Gastroesophageal sphincter (tissue), 4 donors: ENCODE measurements at regions not wholly inside any gene's neighbourhood (a gene's known extent, or its start where the extent isn't known, plus 50 kb on each side); places are given as distances from the start of the nearest gene placed in this dataset.

ENCODE experiments used
- ATAC-seq: fragments of 150-250 bp; one replicate; pipeline ENCODE4 v1.9.1; 2016; ENCODE audit warnings: mild to moderate bottlenecking, moderate library complexity
- H3K27ac ChIP-seq, 4 donors: fragments of 200-600 bp; sonication (generic) in 3 of 4; 1 replicate in 3 of 4; 2 replicates in 1 of 4; pipeline ENCODE4 v1.5.1; 2016 to 2019
- H3K27me3 ChIP-seq: fragments of 200-600 bp; sonication (generic); one replicate; pipeline ENCODE4 v1.5.1; 2019
- H3K36me3 ChIP-seq, 2 donors: fragments of 200-600 bp; sonication (generic); one replicate each; pipeline ENCODE4 v1.5.1; 2019; ENCODE audit warnings: control low read depth in 1 of 2
- H3K4me1 ChIP-seq, 3 donors: fragments of 200-600 bp; sonication (generic); 1 replicate in 2 of 3; 2 replicates in 1 of 3; pipeline ENCODE4 v1.5.1; 2016 to 2019; ENCODE audit warnings: control low read depth in 2 of 3
- H3K4me3 ChIP-seq, 2 donors: fragments of 200-600 bp; sonication (generic); one replicate each; pipeline ENCODE4 v1.5.1; 2019; ENCODE audit warnings: mild to moderate bottlenecking in 1 of 2, moderate library complexity in 1 of 2
- H3K9me3 ChIP-seq, 3 donors: fragments of 200-600 bp; sonication (generic); one replicate each; pipeline ENCODE4 v1.5.1; 2017 to 2019; ENCODE audit warnings: control low read depth in 2 of 3
- CTCF ChIP-seq, 4 experiments: fragments of 200-600 bp in 2 of 4; fragments of 450-650 bp in 2 of 4; sonication (generic) in 1 of 4; IDR thresholded peaks; one replicate each; pipeline ENCODE4 v1.5.1; 2017 to 2019; ENCODE audit warnings: antibody characterized with exemption in 4 of 4, mild to moderate bottlenecking in 2 of 4, moderate library complexity in 2 of 4
- EP300 ChIP-seq: sonication (generic); formaldehyde crosslinking; IDR thresholded peaks from one replicate; pipeline ENCODE4 v1.6.1; 2017; ENCODE audit warnings: antibody characterized with exemption, mild to moderate bottlenecking
- POLR2A ChIP-seq, 2 donors: fragments of 450-650 bp; IDR thresholded peaks; one replicate each; pipeline ENCODE4 v1.6.1; 2017; ENCODE audit warnings: antibody characterized with exemption in 2 of 2, mild to moderate bottlenecking in 2 of 2, moderate library complexity in 1 of 2
- POLR2AphosphoS5 ChIP-seq: sonication (generic); formaldehyde crosslinking; IDR thresholded peaks from one replicate; pipeline ENCODE4 v1.6.1; 2017; ENCODE audit warnings: antibody characterized with exemption
- WGBS, 2 donors: methylation state at CpG; one replicate each; pipeline ENCODE4 v1.1.5; 2018; ENCODE audit warnings: low coverage in 1 of 2; 5-methylcytosine and 5-hydroxymethylcytosine counted together

- ATAC-seq = no peak
- H3K4me3 ChIP-seq = no peak overlapping the region
- H3K27ac ChIP-seq = no peak overlapping the region
- no peaks in the 10 kb centered on the region for H3K4me1 ChIP-seq
- H3K9me3 ChIP-seq = peaks cover 0 to 7% (median 0%) of the 10 kb centered on the region in 3 donors
- H3K36me3 ChIP-seq = no peaks in the 10 kb centered on the region
- TF ChIP-seq POLR2AphosphoS5 (no peak), POLR2A (IDR thresholded peaks at IDR 0.05) (no peak), CTCF (IDR thresholded peaks at IDR 0.05) (no peak), EP300 (no peak)
- 47 to 60% methylated on average over 1 of the region's 1 CpG for WGBS, 2 donors
- no peaks in the 10 kb centered on the region for H3K27me3 ChIP-seq
Measured at GRCh38 chr13:57424379-57424778, 207.2 kb upstream of the PCDH17 start.

DNA sequence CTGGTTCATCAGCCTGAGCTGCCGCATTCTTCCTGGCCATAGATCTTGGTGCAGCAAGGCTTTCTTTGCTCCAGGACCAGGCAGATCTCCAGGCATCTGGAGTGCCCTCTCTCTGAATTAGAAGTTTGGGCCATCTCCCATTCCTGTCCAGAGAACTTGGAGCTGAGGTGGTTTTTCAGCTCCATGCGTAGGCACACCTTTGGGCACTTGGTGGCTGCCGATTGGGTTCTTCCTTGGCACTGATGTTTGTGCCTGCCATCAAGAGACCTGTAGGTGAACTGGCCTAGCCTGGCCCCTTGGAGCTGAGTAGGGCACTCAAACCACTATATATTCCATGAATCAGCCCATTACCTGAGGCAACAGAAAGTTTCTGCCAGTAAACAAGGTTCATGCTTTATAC, 206.0 kb upstream of the PCDH17 start:
- Histone ChIP-seq H3K36me3 (no peaks in the 10 kb centered on the region), H3K4me3 (no peak overlapping the region), H3K9me3 (peaks cover 0 to 10% (median 0%) of the 10 kb centered on the region in 3 donors), H3K4me1 (no peaks in the 10 kb centered on the region), H3K27ac (no peak overlapping the region), H3K27me3 (no peaks in the 10 kb centered on the region)
- 100% methylated on average over 1 of the region's 3 CpGs for WGBS, 2 donors
- ATAC-seq = no peak
- TF ChIP-seq EP300 (no peak), CTCF (IDR thresholded peaks at IDR 0.05) (no peak), POLR2A (IDR thresholded peaks at IDR 0.05) (no peak), POLR2AphosphoS5 (no peak)

DNA sequence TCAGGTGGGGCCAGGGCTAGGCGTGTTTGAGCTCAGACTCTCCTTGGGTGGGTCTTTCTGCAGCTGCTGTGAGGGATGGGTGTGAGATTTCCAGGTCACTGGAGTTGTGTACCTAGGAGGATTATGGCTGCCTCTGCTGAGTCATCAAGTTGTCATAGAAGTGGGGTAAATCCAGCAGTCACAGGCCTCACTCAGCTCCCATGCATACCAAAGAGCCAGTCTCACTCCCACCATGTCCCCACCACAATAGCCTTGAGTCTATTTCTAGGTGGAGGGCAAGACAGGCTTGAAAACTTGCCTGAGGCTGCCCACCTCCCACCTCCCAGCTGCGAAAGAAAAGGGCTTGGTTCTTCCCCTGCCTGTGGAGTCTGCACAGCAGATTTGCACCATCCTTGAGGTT, 194.0 kb upstream of the PCDH17 start:
- no peaks in the 10 kb centered on the region for H3K36me3 ChIP-seq
- no peaks in the 10 kb centered on the region for H3K4me1 ChIP-seq
- peaks cover 0 to 11% (median 0%) of the 10 kb centered on the region in 3 donors for H3K9me3 ChIP-seq
- no peak overlapping the region for H3K27ac ChIP-seq
- no peak for TF ChIP-seq POLR2A (IDR thresholded peaks at IDR 0.05)
- TF ChIP-seq CTCF (IDR thresholded peaks at IDR 0.05) = no peak
- TF ChIP-seq EP300 = no peak
- no peak for TF ChIP-seq POLR2AphosphoS5
- H3K27me3 ChIP-seq = no peaks in the 10 kb centered on the region
- no peak overlapping the region for H3K4me3 ChIP-seq
- ATAC-seq = no peak
- WGBS, 2 donors = no CpG with 5 or more reads among the region's 2 CpGs

GRCh38 chr13:57438072-57438471, 193.5 kb upstream of the PCDH17 start:
- WGBS, 2 donors = 90 to 100% methylated on average over 1 to 3 of the region's 3 CpGs
- H3K27ac ChIP-seq = no peak overlapping the region
- no peak for ATAC-seq

More at GRCh38 chr13:57438072-57438471, 193.5 kb upstream of the PCDH17 start:
- no peaks in the 10 kb centered on the region for H3K27me3 ChIP-seq
- H3K4me1 ChIP-seq = no peaks in the 10 kb centered on the region
- H3K9me3 ChIP-seq = peaks cover 0 to 6% (median 0%) of the 10 kb centered on the region in 3 donors
- no peaks in the 10 kb centered on the region for H3K36me3 ChIP-seq
- H3K4me3 ChIP-seq = no peak overlapping the region
- TF ChIP-seq CTCF (IDR thresholded peaks at IDR 0.05) (no peak), EP300 (no peak), POLR2AphosphoS5 (no peak), POLR2A (IDR thresholded peaks at IDR 0.05) (no peak)
